Adrenal gland (tissue), 9 donors: ENCODE measurements at regions not wholly inside any gene's neighbourhood (a gene's known extent, or its start where the extent isn't known, plus 50 kb on each side); places are given as distances from the start of the nearest gene placed in this dataset.

Source experiments
- DNase-seq, 7 donors: peaks; one replicate each; pipeline ENCODE4 v3.0.0-alpha.2; 2019 to 2020
- H3K27ac ChIP-seq, 5 donors: fragments of 200-600 bp; sonication (generic) in 4 of 5; 1 replicate in 3 of 5; 2 replicates in 2 of 5; pipeline versions ENCODE4 v1.5.1 to v1.8.0; 2016 to 2020; ENCODE audit warnings: mild to moderate bottlenecking in 1 of 5
- H3K27me3 ChIP-seq: fragments of 200-600 bp; 2 replicates; pipeline ENCODE4 v1.8.0; 2021
- H3K36me3 ChIP-seq, 2 donors: fragments of 200-600 bp; replicated peaks in 1 of 2; 1 replicate in 1 of 2; 2 replicates in 1 of 2; pipeline versions ENCODE4 v1.5.1 to v1.8.0; 2018 to 2022
- H3K4me1 ChIP-seq, 2 donors: fragments of 200-600 bp; replicated peaks in 1 of 2; 1 replicate in 1 of 2; 2 replicates in 1 of 2; pipeline versions ENCODE4 v1.5.1 to v1.8.0; 2018 to 2021
- H3K4me3 ChIP-seq, 4 donors: fragments of 200-600 bp; sonication (generic) in 3 of 4; one replicate each; pipeline ENCODE4 v1.5.1; 2016 to 2018
- H3K9me3 ChIP-seq, 3 donors: fragments of 200-600 bp; sonication (generic) in 1 of 3; replicated peaks in 1 of 3; 1 replicate in 2 of 3; 2 replicates in 1 of 3; pipeline versions ENCODE4 v1.5.1 to v1.8.0; 2016 to 2021
- CTCF ChIP-seq, 6 experiments: fragments of 450-650 bp in 4 of 6; fragments of 200-600 bp in 2 of 6; sonication (generic) in 1 of 6; IDR thresholded peaks; 1 replicate in 5 of 6; 2 replicates in 1 of 6; pipeline versions ENCODE4 v1.5.1 to v1.8.0; 2016 to 2021; ENCODE audit warnings: antibody characterized with exemption in 6 of 6, mild to moderate bottlenecking in 2 of 6, moderate library complexity in 1 of 6
- POLR2A ChIP-seq, 2 donors: fragments of 450-650 bp; IDR thresholded peaks; one replicate each; pipeline ENCODE4 v1.6.1; 2017; ENCODE audit warnings: antibody characterized with exemption in 2 of 2, mild to moderate bottlenecking in 2 of 2, moderate library complexity in 1 of 2
- WGBS, 4 donors: extraction: QIAGEN DNeasy Blood & Tissue Kit in 2 of 4; methylation state at CpG; one replicate each; pipeline versions ENCODE4 v1.1.5 to v1.1.7; 2013 to 2017; 5-methylcytosine and 5-hydroxymethylcytosine counted together
- intact Hi-C, 2 donors: fragments of 100-400 bp; cut with DNase I; formaldehyde crosslinking; loops; one replicate each; pipeline versions ENCODE4 v1.14.1 to v1.15.0; 2022 to 2023
- donor health status: healthy with polysubstance abuse.
- donor health status: Bipolar disorder and iron deficiency.
- donor health status: DM: yes; HTN: yes; CAD: no.
- donor health status: DM: no; HTN: no; CAD: no.
- donor health status: DM: no; HTN: no; CAD: no.

- TF ChIP-seq POLR2A (IDR thresholded peaks at IDR 0.05), result no peak
- no peak for TF ChIP-seq CTCF (IDR thresholded peaks at IDR 0.05)
- Histone ChIP-seq H3K4me3 (no peak overlapping the region), H3K4me1 (no peaks in the 10 kb centered on the region), H3K27me3 (no peaks in the 10 kb centered on the region), H3K36me3 (no peaks in the 10 kb centered on the region), H3K9me3 (no peaks in the 10 kb centered on the region), H3K27ac (no peak overlapping the region)
- intact Hi-C loops, result no loop called here
- DNase-seq, result no peak
Observed at GRCh38 chr6:40108736-40109135, 174.5 kb upstream of the MOCS1 start.

GRCh38 chr6:40106840-40107239, 172.6 kb upstream of the MOCS1 start:
- no peak for TF ChIP-seq POLR2A (IDR thresholded peaks at IDR 0.05)
- H3K4me3 ChIP-seq, result no peak overlapping the region
- H3K9me3 ChIP-seq, result no peaks in the 10 kb centered on the region
- H3K27ac ChIP-seq, result no peak overlapping the region
- WGBS, 4 donors, result 71 to 85% (median 83%) methylated on average over 2 of the region's 2 CpGs
- H3K36me3 ChIP-seq, result no peaks in the 10 kb centered on the region
- no peaks in the 10 kb centered on the region for H3K27me3 ChIP-seq
- DNase-seq, result no peak
- H3K4me1 ChIP-seq, result no peaks in the 10 kb centered on the region
- intact Hi-C loops, result no loop called here

- H3K4me3 ChIP-seq, result no peak overlapping the region
- H3K27me3 ChIP-seq, result no peaks in the 10 kb centered on the region
- H3K36me3 ChIP-seq, result no peaks in the 10 kb centered on the region
- intact Hi-C loops, result no loop called here
- no peaks in the 10 kb centered on the region for H3K9me3 ChIP-seq
- no peak overlapping the region for H3K27ac ChIP-seq
- no peak for DNase-seq
- TF ChIP-seq CTCF (IDR thresholded peaks at IDR 0.05), result no peak
- TF ChIP-seq POLR2A (IDR thresholded peaks at IDR 0.05), result no peak
- 65 to 83% (median 75%) methylated on average over 3 of the region's 3 CpGs for WGBS, 4 donors
- H3K4me1 ChIP-seq, result no peaks in the 10 kb centered on the region
Observed at GRCh38 chr6:40098774-40099173, 164.5 kb upstream of the MOCS1 start.

- intact Hi-C loops, result no loop called here
- no peak for DNase-seq
- WGBS, 4 donors, result 50 to 59% (median 54%) methylated on average over 2 of the region's 2 CpGs
- H3K27me3 ChIP-seq, result no peaks in the 10 kb centered on the region
- no peaks in the 10 kb centered on the region for H3K9me3 ChIP-seq
- no peaks in the 10 kb centered on the region for H3K4me1 ChIP-seq
- no peaks in the 10 kb centered on the region for H3K36me3 ChIP-seq
- TF ChIP-seq CTCF (IDR thresholded peaks at IDR 0.05) (no peak), POLR2A (IDR thresholded peaks at IDR 0.05) (no peak)
- H3K4me3 ChIP-seq, result no peak overlapping the region
- H3K27ac ChIP-seq, result no peak overlapping the region
Observed at GRCh38 chr6:40097590-40097989, 163.3 kb upstream of the MOCS1 start.

- TF ChIP-seq POLR2A (IDR thresholded peaks at IDR 0.05) (no peak), CTCF (IDR thresholded peaks at IDR 0.05) (no peak)
- no peak for DNase-seq
- Histone ChIP-seq H3K4me3 (no peak overlapping the region), H3K27ac (no peak overlapping the region), H3K36me3 (no peaks in the 10 kb centered on the region), H3K27me3 (no peaks in the 10 kb centered on the region), H3K9me3 (no peaks in the 10 kb centered on the region), H3K4me1 (no peaks in the 10 kb centered on the region)
- WGBS, 4 donors, result 70 to 75% (median 73%) methylated on average over 3 of the region's 3 CpGs
- intact Hi-C loops, result no loop called here
Observed at GRCh38 chr6:40083141-40083920, 149.1 kb upstream of the MOCS1 start.
